WI38 (cell line): ENCODE measurements at regions not wholly inside any gene's neighbourhood (a gene's known extent, or its start where the extent isn't known, plus 50 kb on each side); places are given as distances from the start of the nearest gene placed in this dataset.
"Not testable (repeated sequence)": the region's sequence is repeated elsewhere in the genome, so short reads cannot be mapped to it uniquely, and the experiment has no call there.

ENCODE experiments used
- H3K4me3 ChIP-seq: 2 replicates; pipeline ENCODE4 v1.5.1; 2011; ENCODE audit warnings: low read depth, mild to moderate bottlenecking, control low read depth, low read length
- TF ChIP-seq, protein P1 (sequence below): IDR thresholded peaks from 2 replicates; pipeline ENCODE4 v1.5.1; 2012; ENCODE audit warnings: low read depth, mild to moderate bottlenecking, control low read depth, low read length

DNA sequence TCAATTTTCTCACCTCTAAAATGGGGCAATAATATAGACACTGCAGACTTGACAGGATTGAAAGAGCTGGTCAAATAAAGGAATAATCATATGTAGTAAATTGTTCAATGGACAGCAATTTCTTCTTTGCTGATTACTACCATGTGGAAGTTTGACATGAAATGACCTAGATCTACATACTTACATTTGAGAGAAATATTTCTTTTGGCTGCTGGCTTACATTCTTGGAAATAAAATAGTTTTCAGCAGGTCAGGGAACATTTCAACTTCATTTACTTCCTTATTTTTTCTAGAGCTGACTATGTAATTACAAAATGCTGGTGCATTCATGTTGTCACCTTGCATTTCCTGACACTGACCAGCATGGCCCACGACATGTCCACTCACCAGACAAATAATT, 294.6 kb upstream of the MIR17HG start:
- no peak overlapping the region for H3K4me3 ChIP-seq

DNA sequence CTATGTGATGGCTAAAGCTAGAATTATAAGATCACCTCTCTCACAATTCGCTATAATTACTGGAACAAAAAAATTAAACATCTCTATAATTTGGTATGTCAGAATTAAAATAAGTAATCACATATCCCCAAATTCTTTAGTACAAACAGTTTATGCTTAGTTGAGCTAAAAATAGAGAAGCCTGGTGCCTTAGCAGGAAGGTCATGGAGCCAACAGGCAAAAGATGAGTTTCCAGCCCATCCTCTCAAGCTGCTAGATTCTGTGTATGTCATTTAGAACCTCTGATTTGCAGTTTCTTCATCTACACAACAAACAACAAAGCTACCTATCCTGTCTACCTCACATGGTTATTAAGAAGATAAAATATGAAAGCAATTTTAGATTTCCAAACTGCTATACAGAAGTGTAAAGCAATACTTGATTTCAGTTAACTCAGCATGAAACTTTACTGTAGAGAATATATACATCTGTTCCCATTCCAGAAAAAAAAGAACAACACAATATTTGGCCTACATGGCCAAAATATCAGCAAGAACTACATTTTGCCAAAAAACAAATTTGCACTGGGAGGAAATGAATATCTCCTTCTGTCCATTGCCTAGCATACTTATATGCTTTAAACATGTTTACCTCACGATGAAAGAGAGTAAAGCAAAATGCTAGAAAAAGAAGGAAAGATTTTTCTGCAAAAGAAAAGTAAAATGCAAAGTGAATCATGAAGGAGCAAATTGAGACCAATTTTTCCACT, 294.0 kb upstream of the MIR17HG start:
- H3K4me3 ChIP-seq, result no peak overlapping the region
- TF ChIP-seq, protein P1, sequence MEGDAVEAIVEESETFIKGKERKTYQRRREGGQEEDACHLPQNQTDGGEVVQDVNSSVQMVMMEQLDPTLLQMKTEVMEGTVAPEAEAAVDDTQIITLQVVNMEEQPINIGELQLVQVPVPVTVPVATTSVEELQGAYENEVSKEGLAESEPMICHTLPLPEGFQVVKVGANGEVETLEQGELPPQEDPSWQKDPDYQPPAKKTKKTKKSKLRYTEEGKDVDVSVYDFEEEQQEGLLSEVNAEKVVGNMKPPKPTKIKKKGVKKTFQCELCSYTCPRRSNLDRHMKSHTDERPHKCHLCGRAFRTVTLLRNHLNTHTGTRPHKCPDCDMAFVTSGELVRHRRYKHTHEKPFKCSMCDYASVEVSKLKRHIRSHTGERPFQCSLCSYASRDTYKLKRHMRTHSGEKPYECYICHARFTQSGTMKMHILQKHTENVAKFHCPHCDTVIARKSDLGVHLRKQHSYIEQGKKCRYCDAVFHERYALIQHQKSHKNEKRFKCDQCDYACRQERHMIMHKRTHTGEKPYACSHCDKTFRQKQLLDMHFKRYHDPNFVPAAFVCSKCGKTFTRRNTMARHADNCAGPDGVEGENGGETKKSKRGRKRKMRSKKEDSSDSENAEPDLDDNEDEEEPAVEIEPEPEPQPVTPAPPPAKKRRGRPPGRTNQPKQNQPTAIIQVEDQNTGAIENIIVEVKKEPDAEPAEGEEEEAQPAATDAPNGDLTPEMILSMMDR, result no peak

More for the DNA sequence above, 294.6 kb upstream of the MIR17HG start:
- TF ChIP-seq, protein P1, result no peak

DNA sequence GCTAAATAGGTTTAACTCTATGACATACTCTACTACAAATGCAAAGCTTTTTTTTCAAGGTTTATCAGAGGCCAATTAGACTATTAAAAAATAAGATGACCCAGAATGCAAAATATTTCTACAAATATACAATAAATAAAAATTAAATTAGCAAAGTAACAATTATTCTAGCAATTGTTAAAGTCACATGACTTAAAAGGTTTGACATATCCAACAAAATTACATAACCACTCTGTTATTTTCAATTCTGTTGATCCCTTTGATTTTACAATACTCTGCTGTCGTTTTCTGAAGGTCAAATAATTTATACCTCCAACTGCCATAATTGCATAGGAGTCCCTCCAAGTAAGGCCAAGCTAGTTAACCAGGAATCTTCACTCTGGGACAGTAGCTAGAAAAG, 292.6 kb upstream of the MIR17HG start:
- TF ChIP-seq, protein P1, result no peak
- H3K4me3 ChIP-seq, result no peak overlapping the region

DNA sequence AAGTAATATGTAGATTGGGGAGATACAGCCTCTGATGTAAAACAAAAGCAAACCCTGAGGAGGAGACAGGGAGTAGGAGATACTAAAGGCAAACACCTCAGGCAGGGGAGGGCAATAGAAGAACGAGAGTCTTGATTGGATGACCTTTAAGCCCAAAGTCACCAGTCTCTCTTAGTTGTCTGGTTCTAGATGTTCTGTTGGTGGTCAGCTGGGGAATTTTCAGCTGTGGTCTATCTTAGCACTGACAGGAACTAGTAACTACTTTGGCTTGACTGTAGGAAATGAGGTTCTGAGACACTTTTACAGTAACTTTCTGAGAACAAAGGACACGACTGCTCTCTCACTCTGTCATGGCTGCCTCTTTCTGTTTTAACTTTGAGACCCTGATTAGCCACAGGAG, 290.7 kb upstream of the MIR17HG start:
- TF ChIP-seq, protein P1, result no peak
- no peak overlapping the region for H3K4me3 ChIP-seq

DNA sequence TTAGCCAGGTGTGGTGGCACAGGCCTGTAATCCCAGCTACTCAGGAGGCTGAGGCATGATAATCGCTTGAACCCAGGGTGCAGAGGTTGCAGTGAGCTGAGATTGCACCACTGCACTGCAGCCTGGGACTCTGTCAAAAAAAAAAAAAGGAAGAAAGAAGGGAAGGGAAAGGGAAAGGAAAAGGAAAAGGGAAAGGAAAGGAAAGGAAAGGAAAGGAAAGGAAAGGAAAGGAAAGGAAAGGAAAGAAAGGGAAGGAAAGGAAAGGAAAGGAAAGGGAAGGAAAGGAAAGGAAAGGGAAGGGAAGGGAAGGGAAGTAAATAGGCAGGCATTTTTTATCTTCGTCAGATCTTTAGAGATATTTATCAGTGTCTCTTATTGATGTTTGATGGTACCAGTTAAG, 290.0 kb upstream of the MIR17HG start:
- not testable (repeated sequence) for H3K4me3 ChIP-seq

DNA sequence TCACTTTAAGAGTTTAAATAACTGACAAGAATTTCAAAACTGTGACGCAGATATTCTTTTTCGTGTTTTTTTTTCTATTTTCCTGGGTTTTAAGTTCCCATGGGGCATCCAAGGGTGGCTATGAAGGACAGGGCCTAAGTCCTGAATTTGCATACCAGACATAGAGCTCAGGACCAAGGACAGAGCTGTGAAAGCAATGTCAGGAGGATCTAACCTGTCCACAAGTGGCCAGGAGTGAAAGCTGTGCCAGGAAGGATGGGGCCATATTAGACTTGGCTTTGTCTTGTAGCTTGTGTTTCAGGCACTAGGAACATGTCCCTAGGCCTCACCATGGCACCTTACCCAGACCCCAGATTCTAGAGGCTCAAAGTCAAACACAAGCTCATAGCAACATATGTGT, 289.4 kb upstream of the MIR17HG start:
- H3K4me3 ChIP-seq, result no peak overlapping the region
- TF ChIP-seq, protein P1, result no peak

DNA sequence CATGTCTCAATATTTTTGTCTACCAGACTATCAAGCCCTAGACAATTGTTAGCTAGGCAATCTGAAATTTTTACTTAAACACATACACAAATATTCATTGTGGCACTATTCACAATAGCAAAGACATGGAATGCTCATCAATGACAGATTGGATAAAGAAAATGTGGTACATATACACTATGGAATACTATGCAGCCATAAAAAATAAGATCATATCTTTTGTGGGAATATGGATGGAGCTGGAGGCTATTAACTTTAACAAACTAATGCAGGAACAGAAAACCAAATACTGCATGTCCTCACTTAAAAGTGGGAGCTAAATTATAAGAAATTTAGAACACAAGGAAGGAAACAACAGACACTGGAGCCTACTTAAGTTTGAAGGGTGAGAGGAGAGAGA, 288.6 kb upstream of the MIR17HG start:
- TF ChIP-seq, protein P1, result no peak
- H3K4me3 ChIP-seq, result no peak overlapping the region

DNA sequence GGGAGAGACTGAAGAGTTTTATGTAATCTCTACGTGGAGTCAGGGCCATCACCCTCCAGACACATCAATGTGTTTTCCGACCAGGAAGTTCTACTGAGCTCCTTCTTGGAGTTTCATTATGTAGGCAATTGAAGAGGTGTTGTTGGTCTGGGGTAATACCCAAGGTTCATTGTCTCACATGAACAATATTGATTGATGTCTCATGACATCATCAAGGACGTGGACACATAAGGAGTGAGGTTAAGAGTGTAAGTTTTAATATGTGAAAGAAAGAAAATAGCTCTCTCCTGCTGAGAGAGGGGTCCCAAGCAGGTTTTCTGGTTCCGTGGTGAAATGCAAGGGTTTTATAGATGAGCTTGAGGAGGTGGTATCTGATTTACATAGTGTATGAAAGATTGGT, 280.7 kb upstream of the MIR17HG start:
- TF ChIP-seq, protein P1, result no peak
- H3K4me3 ChIP-seq, result no peak overlapping the region
